ENCODE measurements at regions not wholly inside any gene's neighbourhood (a gene's known extent, or its start where the extent isn't known, plus 50 kb on each side); places are given as distances from the start of the nearest gene placed in this dataset.

DNA sequence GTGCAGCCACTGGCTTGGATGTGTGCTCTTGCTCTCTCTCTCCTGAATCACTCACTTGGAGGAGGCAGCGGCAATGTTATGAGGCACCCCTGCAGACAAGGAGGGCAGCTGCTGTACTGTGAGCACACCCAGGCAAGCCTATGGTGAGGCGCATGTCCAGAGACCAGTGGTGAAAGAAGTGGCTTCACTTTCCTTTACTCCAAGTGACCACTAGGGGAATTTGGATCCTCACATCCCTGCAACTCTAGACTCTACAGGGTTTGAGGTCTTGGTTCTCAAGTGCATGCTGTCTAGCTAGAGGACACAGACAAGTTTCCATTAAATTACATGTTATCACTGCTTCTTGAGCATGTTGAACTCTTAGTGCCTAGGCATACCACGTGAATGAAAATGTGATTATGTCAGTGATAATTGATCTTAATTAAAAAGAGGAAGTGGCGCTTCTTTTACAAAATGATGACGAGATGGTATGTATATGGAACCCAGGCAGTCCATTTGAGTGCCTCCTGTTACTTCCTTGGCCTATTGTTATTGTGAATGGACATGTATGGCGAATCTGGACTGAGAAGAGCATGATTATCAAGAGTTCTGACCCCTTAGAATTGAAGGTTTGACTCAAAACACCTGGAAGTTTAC, 181.0 kb upstream of the CDH2 start:
- TF ChIP-seq POLR2A (IDR thresholded peaks at IDR 0.05; ENCODE audit: low read length) (no peak), KDM1A (IDR thresholded peaks at IDR 0.05; ENCODE audit: low read depth) (no peak), TFCP2L1 (CRISPR knock-in tag; IDR thresholded peaks at IDR 0.05) (no peak), RFX5 (IDR thresholded peaks at IDR 0.05) (no peak), POLR2AphosphoS2 (conservative IDR thresholded peaks at IDR 0.05; ENCODE audit: low read length) (no peak)
- TF ChIP-seq, protein P1, sequence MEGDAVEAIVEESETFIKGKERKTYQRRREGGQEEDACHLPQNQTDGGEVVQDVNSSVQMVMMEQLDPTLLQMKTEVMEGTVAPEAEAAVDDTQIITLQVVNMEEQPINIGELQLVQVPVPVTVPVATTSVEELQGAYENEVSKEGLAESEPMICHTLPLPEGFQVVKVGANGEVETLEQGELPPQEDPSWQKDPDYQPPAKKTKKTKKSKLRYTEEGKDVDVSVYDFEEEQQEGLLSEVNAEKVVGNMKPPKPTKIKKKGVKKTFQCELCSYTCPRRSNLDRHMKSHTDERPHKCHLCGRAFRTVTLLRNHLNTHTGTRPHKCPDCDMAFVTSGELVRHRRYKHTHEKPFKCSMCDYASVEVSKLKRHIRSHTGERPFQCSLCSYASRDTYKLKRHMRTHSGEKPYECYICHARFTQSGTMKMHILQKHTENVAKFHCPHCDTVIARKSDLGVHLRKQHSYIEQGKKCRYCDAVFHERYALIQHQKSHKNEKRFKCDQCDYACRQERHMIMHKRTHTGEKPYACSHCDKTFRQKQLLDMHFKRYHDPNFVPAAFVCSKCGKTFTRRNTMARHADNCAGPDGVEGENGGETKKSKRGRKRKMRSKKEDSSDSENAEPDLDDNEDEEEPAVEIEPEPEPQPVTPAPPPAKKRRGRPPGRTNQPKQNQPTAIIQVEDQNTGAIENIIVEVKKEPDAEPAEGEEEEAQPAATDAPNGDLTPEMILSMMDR (IDR thresholded peaks at IDR 0.05) = no peak
- TF ChIP-seq, protein P2, sequence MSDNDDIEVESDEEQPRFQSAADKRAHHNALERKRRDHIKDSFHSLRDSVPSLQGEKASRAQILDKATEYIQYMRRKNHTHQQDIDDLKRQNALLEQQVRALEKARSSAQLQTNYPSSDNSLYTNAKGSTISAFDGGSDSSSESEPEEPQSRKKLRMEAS (IDR thresholded peaks at IDR 0.05) = no peak
- TF ChIP-seq, protein P3, sequence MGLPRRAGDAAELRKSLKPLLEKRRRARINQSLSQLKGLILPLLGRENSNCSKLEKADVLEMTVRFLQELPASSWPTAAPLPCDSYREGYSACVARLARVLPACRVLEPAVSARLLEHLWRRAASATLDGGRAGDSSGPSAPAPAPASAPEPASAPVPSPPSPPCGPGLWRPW (IDR thresholded peaks at IDR 0.05) = no peak
